Esophagus muscularis mucosa (tissue), 4 donors: ENCODE measurements at regions not wholly inside any gene's neighbourhood (a gene's known extent, or its start where the extent isn't known, plus 50 kb on each side); places are given as distances from the start of the nearest gene placed in this dataset.

Experiments
- DNase-seq: peaks from one replicate; pipeline ENCODE4 v3.0.0-alpha.2; 2017; ENCODE audit errors: extremely low spot score
- H3K27ac ChIP-seq, 4 donors: fragments of 200-600 bp; sonication (generic); replicated peaks in 1 of 4; 1 replicate in 3 of 4; 2 replicates in 1 of 4; pipeline ENCODE4 v1.5.1; 2016 to 2019; ENCODE audit warnings: mild to moderate bottlenecking in 1 of 4
- H3K27me3 ChIP-seq, 4 donors: fragments of 200-600 bp; sonication (generic); one replicate each; pipeline versions ENCODE4 v1.5.1 to v1.6.0; 2016 to 2019
- H3K36me3 ChIP-seq, 4 donors: fragments of 200-600 bp; sonication (generic); one replicate each; pipeline ENCODE4 v1.5.1; 2016 to 2019
- H3K4me1 ChIP-seq, 4 donors: fragments of 200-600 bp; sonication (generic); one replicate each; pipeline ENCODE4 v1.5.1; 2016 to 2019
- H3K4me3 ChIP-seq, 4 donors: fragments of 200-600 bp; sonication (generic); 1 replicate in 2 of 4; 2 replicates in 2 of 4; pipeline ENCODE4 v1.5.1; 2016 to 2019; ENCODE audit warnings: mild to moderate bottlenecking in 4 of 4, moderate library complexity in 1 of 4
- H3K9me3 ChIP-seq, 4 donors: fragments of 200-600 bp; sonication (generic); 1 replicate in 3 of 4; 2 replicates in 1 of 4; pipeline ENCODE4 v1.5.1; 2016 to 2019
- CTCF ChIP-seq, 3 experiments: fragments of 200-600 bp in 2 of 3; fragments of 450-650 bp in 1 of 3; sonication (generic) in 2 of 3; IDR thresholded peaks; one replicate each; pipeline ENCODE4 v1.5.1; 2017 to 2019; ENCODE audit warnings: antibody characterized with exemption in 3 of 3, mild to moderate bottlenecking in 2 of 3, moderate library complexity in 1 of 3
- EP300 ChIP-seq: sonication (generic); formaldehyde crosslinking; IDR thresholded peaks from one replicate; pipeline ENCODE4 v1.6.1; 2017; ENCODE audit warnings: antibody characterized with exemption
- POLR2A ChIP-seq: fragments of 450-650 bp; IDR thresholded peaks from one replicate; pipeline ENCODE4 v1.6.1; 2017; ENCODE audit warnings: antibody characterized with exemption, moderate library complexity, mild to moderate bottlenecking, low read depth
- POLR2AphosphoS5 ChIP-seq, 2 donors: sonication (generic); formaldehyde crosslinking; IDR thresholded peaks; one replicate each; pipeline ENCODE4 v1.6.1; 2017; ENCODE audit warnings: antibody characterized with exemption in 2 of 2
- WGBS: methylation state at CpG from one replicate; pipeline ENCODE4 v1.1.5; 2018; 5-methylcytosine and 5-hydroxymethylcytosine counted together
- intact Hi-C: fragments of 100-400 bp; cut with DNase I; formaldehyde crosslinking; loops from one replicate; pipeline ENCODE4 v1.15.1; 2023

- H3K4me1 ChIP-seq, result no peaks in the 10 kb centered on the region
Measured at GRCh38 chr4:158322109-158322508, 111.8 kb downstream of the TMEM144 start.

GRCh38 chr4:158327525-158327924 lies 117.2 kb downstream of the TMEM144 start:
- Histone ChIP-seq H3K36me3 (no peaks in the 10 kb centered on the region), H3K27ac (no peak overlapping the region), H3K9me3 (no peaks in the 10 kb centered on the region), H3K4me1 (no peaks in the 10 kb centered on the region), H3K27me3 (no peaks in the 10 kb centered on the region), H3K4me3 (no peak overlapping the region)
- TF ChIP-seq EP300, result no peak
- no peak for DNase-seq
- intact Hi-C loops, result no loop called here
- 60% methylated on average over 5 of the region's 5 CpGs for WGBS

More at GRCh38 chr4:158322109-158322508, 111.8 kb downstream of the TMEM144 start:
- H3K27me3 ChIP-seq, result no peaks in the 10 kb centered on the region
- no peaks in the 10 kb centered on the region for H3K9me3 ChIP-seq
- 73% methylated on average over 1 of the region's 1 CpG for whole genome bisulfite sequencing
- no peak for DNase-seq
- no peak overlapping the region for H3K4me3 ChIP-seq
- no peak for TF ChIP-seq CTCF (IDR thresholded peaks at IDR 0.05)
- TF ChIP-seq POLR2A, result no peak
- TF ChIP-seq EP300, result no peak
- no peak for TF ChIP-seq POLR2AphosphoS5 (IDR thresholded peaks at IDR 0.05)
- intact Hi-C loops, result no loop called here
- no peaks in the 10 kb centered on the region for H3K36me3 ChIP-seq
- H3K27ac ChIP-seq, result no peak overlapping the region

GRCh38 chr4:158331863-158332262 lies 121.6 kb downstream of the TMEM144 start:
- H3K4me1 ChIP-seq, result no peaks in the 10 kb centered on the region
- H3K9me3 ChIP-seq, result no peaks in the 10 kb centered on the region
- no peaks in the 10 kb centered on the region for H3K27me3 ChIP-seq
- DNase-seq, result no peak
- no peak overlapping the region for H3K27ac ChIP-seq
- H3K36me3 ChIP-seq, result no peaks in the 10 kb centered on the region
- intact Hi-C loops, result no loop called here
- H3K4me3 ChIP-seq, result no peak overlapping the region
- TF ChIP-seq POLR2A (no peak), EP300 (no peak), CTCF (IDR thresholded peaks at IDR 0.05) (no peak), POLR2AphosphoS5 (IDR thresholded peaks at IDR 0.05) (no peak)

GRCh38 chr4:158333820-158334219 lies 123.5 kb downstream of the TMEM144 start:
- no peaks in the 10 kb centered on the region for H3K4me1 ChIP-seq
- TF ChIP-seq CTCF (IDR thresholded peaks at IDR 0.05), result no peak
- no peak for TF ChIP-seq EP300
- TF ChIP-seq POLR2A, result no peak
- no peak for TF ChIP-seq POLR2AphosphoS5 (IDR thresholded peaks at IDR 0.05)
- no peak for DNase-seq
- 92% methylated on average over 3 of the region's 3 CpGs for WGBS
- peaks cover 0 to 4% (median 0%) of the 10 kb centered on the region in 4 donors for H3K27me3 ChIP-seq
- no peaks in the 10 kb centered on the region for H3K9me3 ChIP-seq
- intact Hi-C loops, result no loop called here
- H3K27ac ChIP-seq, result no peak overlapping the region
- H3K36me3 ChIP-seq, result no peaks in the 10 kb centered on the region
- H3K4me3 ChIP-seq, result no peak overlapping the region

GRCh38 chr4:158341896-158342295 lies 131.6 kb downstream of the TMEM144 start:
- no peaks in the 10 kb centered on the region for H3K9me3 ChIP-seq
- no peaks in the 10 kb centered on the region for H3K36me3 ChIP-seq
- DNase-seq, result no peak
- WGBS, result 81% methylated on average over 1 of the region's 1 CpG
- no peak overlapping the region for H3K4me3 ChIP-seq
- H3K27me3 ChIP-seq, result peaks cover 0 to 4% (median 0%) of the 10 kb centered on the region in 4 donors
- intact Hi-C loops, result no loop called here
- no peak overlapping the region for H3K27ac ChIP-seq
- no peaks in the 10 kb centered on the region for H3K4me1 ChIP-seq
- TF ChIP-seq CTCF (IDR thresholded peaks at IDR 0.05), result no peak
